ENCODE measurements at regions not wholly inside any gene's neighbourhood (a gene's known extent, or its start where the extent isn't known, plus 50 kb on each side); places are given as distances from the start of the nearest gene placed in this dataset.
"Not testable (repeated sequence)": the region's sequence is repeated elsewhere in the genome, so short reads cannot be mapped to it uniquely, and the experiment has no call there.

DNA sequence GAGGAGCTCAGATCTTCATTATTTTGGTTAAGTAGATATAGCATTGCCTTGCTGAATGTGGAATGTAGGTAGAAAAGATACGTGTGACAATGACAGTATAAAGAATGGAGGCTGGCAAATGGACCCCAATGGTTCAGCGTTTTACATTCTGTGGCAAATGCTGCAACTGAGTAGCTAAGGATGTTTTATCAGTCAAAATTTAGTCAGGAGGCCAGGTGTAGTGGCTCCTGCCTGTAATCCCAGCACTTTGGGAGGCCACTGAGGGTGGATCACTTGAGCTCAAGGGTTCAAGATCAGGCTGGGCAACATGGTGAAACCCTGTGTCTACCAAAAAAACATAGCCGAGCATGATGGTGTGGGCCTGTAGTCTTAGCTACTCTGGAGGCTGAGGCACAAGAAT, 120.5 kb upstream of the GHITM start:
- Histone ChIP-seq H3K4me1 (ENCODE audit: insufficient read depth) (no peaks in the 10 kb centered on the region), H3K27ac (no peak overlapping the region), H3K36me3 (no peaks in the 10 kb centered on the region), H3K27me3 (no peaks in the 10 kb centered on the region), H3K4me3 (no peak overlapping the region), H3K9me3 (no peaks in the 10 kb centered on the region)
- no peak for DNase-seq
- WGBS, 3 donors = 87 to 93% (median 89%) methylated on average over 3 of the region's 3 CpGs
- TF ChIP-seq EP300 (IDR thresholded peaks at IDR 0.05) (no peak), POLR2A (IDR thresholded peaks at IDR 0.05) (no peak)
- TF ChIP-seq, protein P1, sequence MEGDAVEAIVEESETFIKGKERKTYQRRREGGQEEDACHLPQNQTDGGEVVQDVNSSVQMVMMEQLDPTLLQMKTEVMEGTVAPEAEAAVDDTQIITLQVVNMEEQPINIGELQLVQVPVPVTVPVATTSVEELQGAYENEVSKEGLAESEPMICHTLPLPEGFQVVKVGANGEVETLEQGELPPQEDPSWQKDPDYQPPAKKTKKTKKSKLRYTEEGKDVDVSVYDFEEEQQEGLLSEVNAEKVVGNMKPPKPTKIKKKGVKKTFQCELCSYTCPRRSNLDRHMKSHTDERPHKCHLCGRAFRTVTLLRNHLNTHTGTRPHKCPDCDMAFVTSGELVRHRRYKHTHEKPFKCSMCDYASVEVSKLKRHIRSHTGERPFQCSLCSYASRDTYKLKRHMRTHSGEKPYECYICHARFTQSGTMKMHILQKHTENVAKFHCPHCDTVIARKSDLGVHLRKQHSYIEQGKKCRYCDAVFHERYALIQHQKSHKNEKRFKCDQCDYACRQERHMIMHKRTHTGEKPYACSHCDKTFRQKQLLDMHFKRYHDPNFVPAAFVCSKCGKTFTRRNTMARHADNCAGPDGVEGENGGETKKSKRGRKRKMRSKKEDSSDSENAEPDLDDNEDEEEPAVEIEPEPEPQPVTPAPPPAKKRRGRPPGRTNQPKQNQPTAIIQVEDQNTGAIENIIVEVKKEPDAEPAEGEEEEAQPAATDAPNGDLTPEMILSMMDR (IDR thresholded peaks at IDR 0.05) = no peak
- intact Hi-C loops (cut with DNase I) = no loop called here

DNA sequence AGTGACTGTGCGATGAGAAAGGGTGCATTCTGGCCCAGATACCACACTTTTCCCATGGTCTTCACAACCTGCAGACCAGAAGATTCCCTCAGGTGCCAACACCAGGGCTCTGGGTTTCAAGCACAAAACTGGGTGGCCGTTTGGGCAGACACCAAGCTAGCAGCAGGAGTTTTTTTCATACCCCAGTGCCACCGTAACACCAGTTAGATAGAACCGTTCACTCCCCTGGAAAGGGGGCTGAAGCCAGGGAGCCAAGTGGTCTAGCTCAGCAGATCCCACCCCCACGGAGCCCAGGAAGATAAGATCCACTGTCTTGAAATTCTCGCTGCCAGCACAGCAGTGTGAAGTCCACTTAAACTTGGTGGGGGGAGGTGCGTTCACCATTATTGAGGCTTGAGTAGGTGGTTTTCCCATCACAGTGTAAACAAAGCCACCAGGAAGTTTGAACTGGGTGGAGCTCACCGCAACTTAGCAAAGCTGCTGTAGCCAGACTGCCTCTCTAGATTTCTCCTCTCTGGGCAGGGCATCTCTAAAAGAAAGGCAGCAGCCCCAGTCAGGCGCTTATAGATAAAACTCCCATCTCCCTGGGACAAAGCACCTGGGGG, 119.4 kb upstream of the GHITM start:
- not testable (repeated sequence) for H3K4me1 ChIP-seq (ENCODE audit: insufficient read depth)
- WGBS, 3 donors = 74 to 79% (median 76%) methylated on average over 9 of the region's 9 CpGs

GRCh38 chr10:84026821-84027257, 112.5 kb upstream of the GHITM start:
- no peak for DNase-seq
- no peaks in the 10 kb centered on the region for H3K27me3 ChIP-seq
- H3K27ac ChIP-seq = no peak overlapping the region

More for the DNA sequence above, 119.4 kb upstream of the GHITM start:
- H3K27ac ChIP-seq; H3K27me3 ChIP-seq; H3K36me3 ChIP-seq; H3K9me3 ChIP-seq; H3K4me3 ChIP-seq; intact Hi-C loops (cut with DNase I); DNase-seq: not testable (repeated sequence)

DNA sequence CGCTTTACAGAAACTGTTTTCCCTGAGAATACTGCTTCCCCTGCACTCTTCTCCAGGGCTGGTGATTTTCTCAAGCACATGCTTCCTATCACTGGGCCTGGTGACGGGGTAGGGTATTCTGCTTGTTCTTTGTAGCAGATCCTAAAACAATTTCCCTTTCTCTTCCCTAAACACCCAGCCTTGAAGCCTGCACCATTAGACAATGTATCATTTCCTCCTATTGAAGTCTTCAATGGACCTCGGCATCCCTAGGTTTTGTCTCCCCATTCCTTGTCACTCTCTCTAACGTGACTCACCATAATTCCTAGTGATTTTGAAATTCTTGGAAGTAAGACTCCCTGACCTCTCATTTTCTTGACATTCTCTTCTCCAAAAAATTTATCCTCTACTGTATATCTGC, 109.5 kb upstream of the GHITM start:
- no peaks in the 10 kb centered on the region for H3K4me1 ChIP-seq (ENCODE audit: insufficient read depth)
- intact Hi-C loops (cut with DNase I) = no loop called here
- H3K9me3 ChIP-seq = no peaks in the 10 kb centered on the region
- no peak overlapping the region for H3K4me3 ChIP-seq
- no peak for DNase-seq
- no peak overlapping the region for H3K27ac ChIP-seq
- no peaks in the 10 kb centered on the region for H3K27me3 ChIP-seq
- no peak for TF ChIP-seq EP300 (IDR thresholded peaks at IDR 0.05)
- TF ChIP-seq, protein P1 (IDR thresholded peaks at IDR 0.05) = no peak
- no peak for TF ChIP-seq POLR2A (IDR thresholded peaks at IDR 0.05)
- 75 to 83% (median 78%) methylated on average over 4 of the region's 4 CpGs for WGBS, 3 donors
- H3K36me3 ChIP-seq = no peaks in the 10 kb centered on the region

More at GRCh38 chr10:84026821-84027257, 112.5 kb upstream of the GHITM start:
- Histone ChIP-seq H3K4me1 (ENCODE audit: insufficient read depth) (no peaks in the 10 kb centered on the region), H3K9me3 (no peaks in the 10 kb centered on the region), H3K4me3 (no peak overlapping the region), H3K36me3 (no peaks in the 10 kb centered on the region)
- intact Hi-C loops (cut with DNase I) = no loop called here
- no peak for TF ChIP-seq POLR2A (IDR thresholded peaks at IDR 0.05)
- TF ChIP-seq EP300 (IDR thresholded peaks at IDR 0.05) = no peak
- TF ChIP-seq, protein P1 (IDR thresholded peaks at IDR 0.05) = no peak

DNA sequence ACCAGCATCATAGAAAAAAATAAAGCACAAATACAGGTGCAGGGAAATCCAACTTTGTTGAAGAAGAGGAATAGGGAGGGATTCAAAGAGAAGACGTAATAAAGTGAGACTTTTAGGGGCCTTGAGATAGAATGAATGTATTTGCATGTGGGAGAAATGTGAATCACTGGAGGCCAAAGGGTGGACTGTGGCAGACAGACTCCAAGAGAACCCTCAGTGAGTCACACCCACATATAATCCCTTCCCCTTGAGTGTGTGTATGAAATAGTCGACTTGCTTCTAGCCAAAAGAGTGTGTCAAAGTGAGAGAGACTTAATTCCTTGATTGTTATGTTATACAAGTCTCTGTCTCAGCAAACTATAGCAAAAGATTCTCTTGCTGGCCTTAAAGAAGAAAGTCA, 101.3 kb upstream of the GHITM start:
- H3K36me3 ChIP-seq = no peaks in the 10 kb centered on the region
- intact Hi-C loops (cut with DNase I) = no loop called here
- H3K27me3 ChIP-seq = no peaks in the 10 kb centered on the region
- 72 to 85% (median 74%) methylated on average over 2 of the region's 2 CpGs for WGBS, 3 donors
- TF ChIP-seq EP300 (IDR thresholded peaks at IDR 0.05) (no peak), POLR2A (IDR thresholded peaks at IDR 0.05) (no peak)
- TF ChIP-seq, protein P1 (IDR thresholded peaks at IDR 0.05) = no peak
- no peaks in the 10 kb centered on the region for H3K9me3 ChIP-seq
- H3K4me1 ChIP-seq (ENCODE audit: insufficient read depth) = no peaks in the 10 kb centered on the region
- DNase-seq = no peak
- no peak overlapping the region for H3K27ac ChIP-seq
- no peak overlapping the region for H3K4me3 ChIP-seq
